Upper lobe of right lung (tissue), 1 donor: ENCODE measurements at regions not wholly inside any gene's neighbourhood (a gene's known extent, or its start where the extent isn't known, plus 50 kb on each side); places are given as distances from the start of the nearest gene placed in this dataset.
A peak's percentile ranks its signal among the peaks of the same experiment; 100 is the strongest.

Experiments used
- ATAC-seq: fragments of 200-7000 bp; cut with Tn5 transposase; one replicate; pipeline ENCODE4 v1.9.1; 2020; ENCODE audit warnings: mild to moderate bottlenecking, moderate library complexity
- DNase-seq: peaks from one replicate; pipeline ENCODE4 v3.0.0-alpha.2; 2020
- H3K27ac ChIP-seq: fragments of 200-600 bp; one replicate; pipeline ENCODE4 v1.8.0; 2022
- H3K27me3 ChIP-seq: fragments of 200-600 bp; one replicate; pipeline ENCODE4 v1.8.0; 2022; ENCODE audit warnings: mild to moderate bottlenecking
- H3K36me3 ChIP-seq: fragments of 200-600 bp; one replicate; pipeline ENCODE4 v1.8.0; 2022
- H3K4me1 ChIP-seq: fragments of 200-600 bp; one replicate; pipeline ENCODE4 v1.8.0; 2022
- H3K4me3 ChIP-seq: fragments of 200-600 bp; one replicate; pipeline ENCODE4 v1.8.0; 2022; ENCODE audit warnings: mild to moderate bottlenecking
- H3K9me3 ChIP-seq: fragments of 200-600 bp; one replicate; pipeline ENCODE4 v1.8.0; 2022
- CTCF ChIP-seq: fragments of 200-600 bp; IDR thresholded peaks from one replicate; pipeline ENCODE4 v1.8.0; 2022; ENCODE audit warnings: antibody characterized with exemption
- intact Hi-C: fragments of 100-400 bp; cut with DNase I; formaldehyde crosslinking; loops from one replicate; pipeline ENCODE4 v1.11.0; 2022
- donor health status: DM: no; HTN: yes; CAD: no; lungs with severe emphysema.

DNA sequence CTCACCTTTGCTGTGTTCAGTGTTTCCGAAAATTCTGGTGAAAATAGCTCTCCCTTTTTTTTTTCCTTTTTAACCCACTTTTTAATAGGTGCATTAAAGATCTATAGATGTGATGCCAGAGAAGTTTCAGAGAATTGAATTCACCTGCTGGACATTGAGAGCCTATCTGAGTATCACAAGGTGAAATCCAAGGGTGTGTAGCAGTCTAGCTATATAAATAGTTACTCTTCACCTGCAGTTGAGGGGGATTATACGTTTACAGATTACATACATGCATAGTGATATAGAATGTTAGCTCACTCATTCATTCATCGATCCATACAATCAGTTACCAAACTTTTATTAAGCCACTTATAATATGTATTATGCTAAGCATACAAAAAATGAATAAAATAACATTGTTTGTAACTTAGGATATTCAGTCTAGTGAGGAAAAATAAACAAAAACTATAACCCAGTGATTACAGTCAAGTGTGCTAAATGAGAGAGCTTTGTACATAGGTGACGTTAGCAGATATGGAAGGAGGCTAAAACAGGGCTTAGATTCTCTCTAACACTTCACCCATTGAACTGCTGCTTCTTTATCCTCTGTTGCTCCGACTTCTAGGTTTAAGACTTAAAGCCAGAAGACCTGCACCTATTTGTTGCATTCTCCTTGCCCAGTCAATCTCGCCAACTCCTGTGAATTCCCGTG is 769.0 kb downstream of the STIM2 start:
- DNase-seq: no peak
- Histone ChIP-seq H3K36me3 (no peaks in the 10 kb centered on the region), H3K9me3 (no peaks in the 10 kb centered on the region), H3K4me3 (peak overlapping the region; percentile 1), H3K4me1 (no peaks in the 10 kb centered on the region), H3K27ac (no peak overlapping the region), H3K27me3 (no peaks in the 10 kb centered on the region)
- no peak for TF ChIP-seq CTCF
- intact Hi-C loops: no loop called here
- peak; percentile 26 for ATAC-seq

GRCh38 chr4:27635936-27636913 is 775.6 kb downstream of the STIM2 start:
- DNase-seq: no peak
- ATAC-seq: no peak
- no peak overlapping the region for H3K27ac ChIP-seq
- H3K27me3 ChIP-seq: no peaks in the 10 kb centered on the region
- H3K36me3 ChIP-seq: no peaks in the 10 kb centered on the region
- H3K4me1 ChIP-seq: no peaks in the 10 kb centered on the region
- intact Hi-C loops: no loop called here
- TF ChIP-seq CTCF: no peak
- H3K9me3 ChIP-seq: no peaks in the 10 kb centered on the region
- H3K4me3 ChIP-seq: no peak overlapping the region

GRCh38 chr4:27638163-27638915 is 777.7 kb downstream of the STIM2 start:
- intact Hi-C loops: no loop called here
- no peak for TF ChIP-seq CTCF
- Histone ChIP-seq H3K9me3 (no peaks in the 10 kb centered on the region), H3K27ac (no peak overlapping the region), H3K4me1 (no peaks in the 10 kb centered on the region), H3K27me3 (no peaks in the 10 kb centered on the region), H3K36me3 (no peaks in the 10 kb centered on the region), H3K4me3 (no peak overlapping the region)
- no peak for DNase-seq
- no peak for ATAC-seq

DNA sequence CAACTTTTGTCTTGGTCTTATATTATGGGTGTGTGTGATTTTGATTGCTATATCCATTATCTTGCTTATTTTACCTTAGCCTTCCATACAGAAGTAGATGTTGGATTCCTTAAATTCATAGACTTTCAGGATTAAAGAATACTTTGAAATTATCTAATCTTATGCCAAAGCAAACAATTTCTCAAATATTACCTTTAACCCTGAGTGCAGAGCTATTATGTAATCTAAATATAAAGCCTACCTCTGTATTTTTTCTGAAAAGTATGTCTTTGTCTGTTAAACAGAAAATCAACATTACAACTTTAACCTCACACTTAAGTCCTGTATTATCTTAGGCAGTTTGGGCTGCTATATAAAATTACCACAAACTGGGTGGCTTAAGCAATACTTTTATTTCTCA is 782.5 kb downstream of the STIM2 start:
- Histone ChIP-seq H3K36me3 (no peaks in the 10 kb centered on the region), H3K9me3 (no peaks in the 10 kb centered on the region)

More for the DNA sequence above, 782.5 kb downstream of the STIM2 start:
- intact Hi-C loops: no loop called here
- Histone ChIP-seq H3K27me3 (no peaks in the 10 kb centered on the region), H3K4me3 (no peak overlapping the region), H3K4me1 (no peaks in the 10 kb centered on the region), H3K27ac (no peak overlapping the region)
- DNase-seq (no peak), ATAC-seq (no peak)
- no peak for TF ChIP-seq CTCF
